Calu3 (cell line): ENCODE measurements at regions not wholly inside any gene's neighbourhood (a gene's known extent, or its start where the extent isn't known, plus 50 kb on each side); places are given as distances from the start of the nearest gene placed in this dataset.

Source experiments
- BruUV-seq: library from RNA; stranded (reverse); fragments of 400-500 nt; replicated peaks from 2 replicates; lab custom pipeline; 2021; lab: Mats Ljungman, UMichigan
- CTCF ChIA-PET: fragments of 300-600 bp; sonication (Branson Sonifier 250); formaldehyde crosslinking; loops from one replicate; lab custom pipeline; 2022; ENCODE audit warnings: antibody characterized with exemption; lab: Charles Lee
- DNase-seq: peaks from one replicate; pipeline ENCODE4 v3.0.0; 2022
- H3K27ac Mint-ChIP-seq: one replicate; pipeline ENCODE4 v1.8.0; 2022; ENCODE audit warnings: mixed read lengths; ENCODE audit not compliant: unreplicated experiment
- H3K27me3 Mint-ChIP-seq: one replicate; pipeline ENCODE4 v1.8.0; 2022; ENCODE audit warnings: mixed read lengths; ENCODE audit not compliant: unreplicated experiment
- H3K36me3 Mint-ChIP-seq: one replicate; pipeline ENCODE4 v1.8.0; 2022; ENCODE audit warnings: mild to moderate bottlenecking, moderate library complexity, mixed read lengths; ENCODE audit not compliant: insufficient read depth, unreplicated experiment
- H3K4me1 Mint-ChIP-seq: one replicate; pipeline ENCODE4 v1.8.0; 2022; ENCODE audit warnings: mild to moderate bottlenecking, low read depth, mixed read lengths; ENCODE audit not compliant: unreplicated experiment
- H3K4me3 Mint-ChIP-seq: one replicate; pipeline ENCODE4 v1.8.0; 2022; ENCODE audit warnings: mild to moderate bottlenecking, low read depth, moderate library complexity, mixed read lengths; ENCODE audit not compliant: unreplicated experiment
- H3K9me3 Mint-ChIP-seq: one replicate; pipeline ENCODE4 v1.8.0; 2022; ENCODE audit warnings: low read depth, mixed read lengths; ENCODE audit not compliant: unreplicated experiment
- intact Hi-C: fragments of 100-400 bp; cut with micrococcal nuclease; formaldehyde crosslinking; loops from one replicate; pipeline ENCODE4 v1.10.0; 2022; ENCODE audit not compliant: unreplicated experiment
- TF ChIP-seq, protein P1 (sequence below): fragments of 200-600 bp; IDR thresholded peaks from one replicate; pipeline ENCODE4 v1.8.0; 2022; ENCODE audit warnings: antibody characterized with exemption; ENCODE audit not compliant: unreplicated experiment

DNA sequence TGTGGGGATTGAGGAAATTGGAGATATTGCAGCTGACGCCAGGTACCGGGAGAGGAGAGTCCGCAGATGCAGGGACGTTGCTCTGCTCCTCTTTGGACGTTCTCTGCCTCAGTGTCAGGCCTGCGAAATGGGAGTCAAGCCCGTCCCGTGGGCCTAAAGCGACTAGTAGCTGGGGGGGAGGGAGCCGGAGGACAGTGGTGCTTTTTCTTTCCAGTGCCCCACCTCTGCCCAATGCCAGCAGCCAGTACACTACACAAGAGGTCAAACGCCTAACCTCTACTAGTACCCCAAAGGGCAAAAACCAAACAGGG lies 413.6 kb upstream of the ESRRG start:
- BruUV-seq = no TSS peak
- TF ChIP-seq, protein P1, sequence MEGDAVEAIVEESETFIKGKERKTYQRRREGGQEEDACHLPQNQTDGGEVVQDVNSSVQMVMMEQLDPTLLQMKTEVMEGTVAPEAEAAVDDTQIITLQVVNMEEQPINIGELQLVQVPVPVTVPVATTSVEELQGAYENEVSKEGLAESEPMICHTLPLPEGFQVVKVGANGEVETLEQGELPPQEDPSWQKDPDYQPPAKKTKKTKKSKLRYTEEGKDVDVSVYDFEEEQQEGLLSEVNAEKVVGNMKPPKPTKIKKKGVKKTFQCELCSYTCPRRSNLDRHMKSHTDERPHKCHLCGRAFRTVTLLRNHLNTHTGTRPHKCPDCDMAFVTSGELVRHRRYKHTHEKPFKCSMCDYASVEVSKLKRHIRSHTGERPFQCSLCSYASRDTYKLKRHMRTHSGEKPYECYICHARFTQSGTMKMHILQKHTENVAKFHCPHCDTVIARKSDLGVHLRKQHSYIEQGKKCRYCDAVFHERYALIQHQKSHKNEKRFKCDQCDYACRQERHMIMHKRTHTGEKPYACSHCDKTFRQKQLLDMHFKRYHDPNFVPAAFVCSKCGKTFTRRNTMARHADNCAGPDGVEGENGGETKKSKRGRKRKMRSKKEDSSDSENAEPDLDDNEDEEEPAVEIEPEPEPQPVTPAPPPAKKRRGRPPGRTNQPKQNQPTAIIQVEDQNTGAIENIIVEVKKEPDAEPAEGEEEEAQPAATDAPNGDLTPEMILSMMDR = no peak
- Mint-ChIP-seq H3K9me3 (peaks cover 5% of the 10 kb centered on the region), H3K4me3 (no peak overlapping the region), H3K27me3 (peaks cover 16% of the 10 kb centered on the region), H3K27ac (no peak overlapping the region), H3K36me3 (peaks cover 19% of the 10 kb centered on the region), H3K4me1 (no peaks in the 10 kb centered on the region)
- intact Hi-C loops = no loop called here
- CTCF ChIA-PET = no interaction called here
- DNase-seq = no peak

DNA sequence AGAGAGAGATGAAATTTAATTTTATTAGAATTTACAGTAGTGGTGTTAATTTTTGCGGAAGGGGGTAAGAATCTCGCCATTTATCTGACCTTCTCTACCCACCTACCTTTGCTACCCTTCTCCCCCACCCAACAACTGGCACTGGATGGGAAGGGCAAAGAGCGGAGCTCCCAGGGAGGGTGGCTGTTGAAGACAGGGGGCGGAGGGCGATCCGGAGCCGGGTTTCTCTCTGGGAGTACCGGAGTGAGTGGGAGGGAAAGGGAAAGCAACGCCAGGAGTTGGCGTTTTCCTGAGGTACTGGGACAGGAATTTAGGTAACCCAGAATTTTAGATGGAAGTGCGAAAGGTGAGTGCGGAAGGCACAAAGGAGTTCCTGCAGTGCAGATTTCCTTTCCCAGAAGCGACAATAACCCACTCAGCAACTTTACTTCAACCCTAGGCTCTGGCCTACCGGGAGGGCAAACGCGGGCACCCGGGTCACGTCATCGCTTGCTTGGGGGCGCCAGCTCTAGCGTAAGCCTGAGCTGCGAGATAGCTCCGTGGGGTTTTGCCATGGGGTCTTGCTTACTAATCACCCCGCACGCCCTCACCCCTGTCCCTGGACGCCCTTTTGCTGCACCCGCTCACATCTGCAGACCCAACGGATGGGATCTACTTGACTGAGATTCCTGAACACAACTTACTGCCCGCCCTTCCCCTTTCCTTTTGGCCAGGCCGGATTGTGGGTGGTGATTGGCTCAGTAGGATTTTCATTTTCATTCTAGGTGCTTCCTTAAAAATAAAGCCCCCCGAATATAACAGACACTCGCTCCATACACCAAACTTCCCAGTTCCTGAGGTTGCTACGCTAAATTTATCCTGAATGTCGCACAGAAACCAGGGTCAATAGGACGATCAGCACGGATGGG lies 413.0 kb upstream of the ESRRG start:
- no peak for DNase-seq
- no peaks in the 10 kb centered on the region for H3K4me1 Mint-ChIP-seq
- H3K9me3 Mint-ChIP-seq = peaks cover 5% of the 10 kb centered on the region
- no peak overlapping the region for H3K27ac Mint-ChIP-seq
- peaks cover 16% of the 10 kb centered on the region for H3K27me3 Mint-ChIP-seq
- TF ChIP-seq, protein P1 = no peak
- peak overlapping the region; percentile 68 for H3K4me3 Mint-ChIP-seq
- no TSS peak for BruUV-seq
- peaks cover 19% of the 10 kb centered on the region for H3K36me3 Mint-ChIP-seq
- CTCF ChIA-PET = no interaction called here
- intact Hi-C loops = no loop called here

DNA sequence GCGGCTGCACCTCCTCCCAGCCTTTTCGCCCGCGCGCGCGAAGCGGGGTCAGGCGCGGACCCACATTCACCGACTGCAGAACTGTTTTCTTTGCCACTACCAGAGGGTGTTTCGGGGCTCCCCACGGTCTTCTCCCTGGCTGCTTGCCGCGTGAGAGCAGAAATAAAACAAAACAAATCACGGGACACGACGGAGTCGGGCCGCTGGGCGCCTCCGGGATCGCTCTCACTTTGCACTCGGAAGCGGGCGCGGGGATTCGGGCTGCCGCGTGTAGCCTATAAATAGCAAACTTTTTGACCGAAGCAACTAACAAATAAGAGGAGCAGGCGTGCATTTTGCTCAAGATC lies 412.3 kb upstream of the ESRRG start:
- Mint-ChIP-seq H3K27ac (peak overlapping the region; percentile 11), H3K27me3 (peaks cover 16% of the 10 kb centered on the region), H3K36me3 (peaks cover 19% of the 10 kb centered on the region), H3K4me3 (peak overlapping the region; percentile 68), H3K4me1 (no peaks in the 10 kb centered on the region), H3K9me3 (peaks cover 5% of the 10 kb centered on the region)
- TF ChIP-seq, protein P1 = no peak
- DNase-seq = no peak
- intact Hi-C loops = no loop called here
- CTCF ChIA-PET = no interaction called here
- no TSS peak for BruUV-seq

DNA sequence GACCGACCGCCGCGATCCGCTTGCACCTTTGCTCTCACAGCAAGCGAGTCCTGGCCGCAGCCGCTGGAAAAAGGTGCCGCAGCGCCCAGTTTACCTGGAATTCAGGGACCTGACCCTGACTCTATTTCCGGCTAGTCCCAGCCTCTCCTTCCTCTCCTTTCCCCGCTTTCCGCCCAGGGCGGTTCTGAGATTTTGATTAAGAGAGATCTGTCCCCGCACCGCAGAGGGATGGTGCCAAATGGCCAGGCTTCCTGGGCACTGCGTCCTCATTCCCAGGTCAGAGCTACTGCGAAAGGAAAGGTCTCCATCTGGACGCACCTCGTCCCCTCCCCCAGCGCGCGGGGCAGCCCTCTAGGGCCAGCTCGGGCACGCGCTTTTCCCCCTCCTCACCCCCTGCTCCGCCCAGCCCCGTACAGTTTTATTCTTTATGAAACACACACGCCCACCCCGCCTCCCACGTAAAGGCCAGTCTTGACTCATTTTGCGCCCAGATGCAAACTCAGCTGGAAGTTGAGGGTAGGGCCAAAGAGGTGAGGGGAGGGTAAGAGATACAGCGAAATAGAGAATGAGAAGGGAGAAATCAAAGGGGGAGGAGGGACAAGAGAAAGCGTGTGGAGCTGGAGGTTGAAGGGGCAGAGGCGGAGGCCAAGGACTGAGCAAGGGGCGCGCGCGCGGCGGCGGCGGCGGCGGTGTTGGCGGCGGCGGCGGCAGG lies 411.8 kb upstream of the ESRRG start:
- peaks cover 16% of the 10 kb centered on the region for H3K27me3 Mint-ChIP-seq
- peak overlapping the region; percentile 68 for H3K4me3 Mint-ChIP-seq
- intact Hi-C loops = no loop called here
- TF ChIP-seq, protein P1 = no peak
- CTCF ChIA-PET = no interaction called here
- peak overlapping the region; percentile 11 for H3K27ac Mint-ChIP-seq
- H3K36me3 Mint-ChIP-seq = peaks cover 19% of the 10 kb centered on the region
- peaks cover 5% of the 10 kb centered on the region for H3K9me3 Mint-ChIP-seq
- no TSS peak for BruUV-seq
- peak; percentile 20 for DNase-seq
- H3K4me1 Mint-ChIP-seq = no peaks in the 10 kb centered on the region
